Caco-2 (cell line): ENCODE measurements at regions not wholly inside any gene's neighbourhood (a gene's known extent, or its start where the extent isn't known, plus 50 kb on each side); places are given as distances from the start of the nearest gene placed in this dataset.

Source experiments
- BruUV-seq: library from RNA; stranded (reverse); fragments of 400-500 nt; replicated peaks from 2 replicates; lab custom pipeline; 2021; lab: Mats Ljungman, UMichigan
- CTCF ChIA-PET: fragments of 300-600 bp; sonication (Branson Sonifier 250); formaldehyde crosslinking; loops from one replicate; lab custom pipeline; 2022; ENCODE audit warnings: antibody characterized with exemption; lab: Charles Lee
- POLR2A ChIA-PET: fragments of 300-600 bp; sonication (Branson Sonifier 250); formaldehyde crosslinking; loops from one replicate; lab custom pipeline; 2022; ENCODE audit warnings: antibody characterized with exemption; lab: Charles Lee
- DNase-seq, 2 experiments: peaks; one replicate each; pipeline versions ENCODE4 v3.0.0 to v3.0.0-alpha.2; 2020 to 2022
- H3K27me3 ChIP-seq: replicated peaks from 2 replicates; pipeline ENCODE4 v1.6.0; 2011; ENCODE audit warnings: low read length; ENCODE audit not compliant: control insufficient read depth, insufficient read depth
- H3K36me3 ChIP-seq: 2 replicates; pipeline ENCODE4 v1.5.1; 2011; ENCODE audit warnings: low read length; ENCODE audit not compliant: control insufficient read depth, insufficient read depth
- H3K4me1 ChIP-seq: fragments of 250-450 bp; sonication (Bioruptor Pico); 2 replicates; pipeline ENCODE4 v1.5.1; 2020; ENCODE audit warnings: mild to moderate bottlenecking
- H3K4me3 ChIP-seq: 2 replicates; pipeline ENCODE4 v1.5.1; 2011; ENCODE audit warnings: low read depth, mild to moderate bottlenecking, control low read depth, low read length
- H3K9me3 ChIP-seq: fragments of 250-450 bp; sonication (Bioruptor Pico); 2 replicates; pipeline ENCODE4 v1.5.1; 2020; ENCODE audit warnings: mild to moderate bottlenecking, moderate library complexity
- H3K27ac Mint-ChIP-seq: one replicate; pipeline ENCODE4 v1.8.0; 2022; ENCODE audit warnings: mixed read lengths; ENCODE audit not compliant: unreplicated experiment
- H3K27me3 Mint-ChIP-seq: one replicate; pipeline ENCODE4 v1.8.0; 2022; ENCODE audit warnings: mixed read lengths; ENCODE audit not compliant: insufficient read depth, unreplicated experiment
- H3K36me3 Mint-ChIP-seq: one replicate; pipeline ENCODE4 v1.8.0; 2022; ENCODE audit warnings: mild to moderate bottlenecking, mixed read lengths; ENCODE audit not compliant: insufficient read depth, unreplicated experiment
- H3K4me1 Mint-ChIP-seq: one replicate; pipeline ENCODE4 v1.8.0; 2022; ENCODE audit warnings: low read depth, mixed read lengths; ENCODE audit not compliant: unreplicated experiment
- H3K4me3 Mint-ChIP-seq: one replicate; pipeline ENCODE4 v1.8.0; 2022; ENCODE audit warnings: mild to moderate bottlenecking, moderate library complexity, mixed read lengths; ENCODE audit not compliant: unreplicated experiment
- H3K9me3 Mint-ChIP-seq: one replicate; pipeline ENCODE4 v1.8.0; 2022; ENCODE audit warnings: mixed read lengths; ENCODE audit not compliant: unreplicated experiment
- intact Hi-C: fragments of 100-400 bp; cut with micrococcal nuclease; formaldehyde crosslinking; loops from one replicate; pipeline ENCODE4 v1.10.0; 2022; ENCODE audit not compliant: unreplicated experiment
- TF ChIP-seq, protein P1 (sequence below), 2 experiments: fragments of 200-600 bp in 1 of 2; IDR thresholded peaks; 1 replicate in 1 of 2; 2 replicates in 1 of 2; pipeline versions ENCODE4 v1.5.1 to v1.8.0; 2011 to 2022; ENCODE audit warnings: antibody characterized with exemption in 1 of 2, control low read depth in 1 of 2, inconsistent platforms in 1 of 2, low read depth in 1 of 2, low read length in 1 of 2, mild to moderate bottlenecking in 1 of 2, moderate library complexity in 1 of 2; ENCODE audit not compliant: insufficient read depth in 1 of 2, severe bottlenecking in 1 of 2, unreplicated experiment in 1 of 2

DNA sequence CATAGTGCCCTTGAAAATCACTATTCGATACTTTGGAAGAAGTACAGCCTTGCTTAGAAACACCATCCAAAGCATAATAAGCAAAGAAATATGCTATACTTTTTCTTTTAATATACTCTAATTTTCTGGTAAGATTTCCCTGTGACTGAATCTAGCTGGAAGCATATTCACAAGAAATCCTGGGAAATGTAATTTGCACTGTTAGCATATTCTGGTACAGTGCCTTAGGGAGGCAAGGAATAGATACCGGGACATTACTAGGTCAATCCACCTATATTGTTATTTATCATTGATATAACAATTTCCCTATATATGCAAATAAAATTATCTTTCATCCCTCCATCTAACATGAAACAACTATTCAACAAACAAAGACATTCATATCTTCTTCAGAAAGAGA is 1131.3 kb upstream of the PRR20A start:
- no peaks in the 10 kb centered on the region for H3K9me3 Mint-ChIP-seq
- no peaks in the 10 kb centered on the region for H3K36me3 Mint-ChIP-seq
- H3K9me3 ChIP-seq, result no peaks in the 10 kb centered on the region
- intact Hi-C loops, result no loop called here
- ChIA-PET POLR2A (no interaction called here), CTCF (no interaction called here)
- H3K27ac Mint-ChIP-seq, result no peak overlapping the region
- H3K4me1 ChIP-seq, result no peaks in the 10 kb centered on the region
- BruUV-seq, result no TSS peak
- no peaks in the 10 kb centered on the region for H3K27me3 ChIP-seq
- no peaks in the 10 kb centered on the region for H3K4me1 Mint-ChIP-seq
- no peaks in the 10 kb centered on the region for H3K27me3 Mint-ChIP-seq
- H3K4me3 ChIP-seq, result no peak overlapping the region
- no peak overlapping the region for H3K4me3 Mint-ChIP-seq
- TF ChIP-seq, protein P1, sequence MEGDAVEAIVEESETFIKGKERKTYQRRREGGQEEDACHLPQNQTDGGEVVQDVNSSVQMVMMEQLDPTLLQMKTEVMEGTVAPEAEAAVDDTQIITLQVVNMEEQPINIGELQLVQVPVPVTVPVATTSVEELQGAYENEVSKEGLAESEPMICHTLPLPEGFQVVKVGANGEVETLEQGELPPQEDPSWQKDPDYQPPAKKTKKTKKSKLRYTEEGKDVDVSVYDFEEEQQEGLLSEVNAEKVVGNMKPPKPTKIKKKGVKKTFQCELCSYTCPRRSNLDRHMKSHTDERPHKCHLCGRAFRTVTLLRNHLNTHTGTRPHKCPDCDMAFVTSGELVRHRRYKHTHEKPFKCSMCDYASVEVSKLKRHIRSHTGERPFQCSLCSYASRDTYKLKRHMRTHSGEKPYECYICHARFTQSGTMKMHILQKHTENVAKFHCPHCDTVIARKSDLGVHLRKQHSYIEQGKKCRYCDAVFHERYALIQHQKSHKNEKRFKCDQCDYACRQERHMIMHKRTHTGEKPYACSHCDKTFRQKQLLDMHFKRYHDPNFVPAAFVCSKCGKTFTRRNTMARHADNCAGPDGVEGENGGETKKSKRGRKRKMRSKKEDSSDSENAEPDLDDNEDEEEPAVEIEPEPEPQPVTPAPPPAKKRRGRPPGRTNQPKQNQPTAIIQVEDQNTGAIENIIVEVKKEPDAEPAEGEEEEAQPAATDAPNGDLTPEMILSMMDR (IDR thresholded peaks at IDR 0.05; ENCODE audit: insufficient read depth in 1 of 2, low read depth in 1 of 2, low read length in 1 of 2, severe bottlenecking in 1 of 2, unreplicated experiment in 1 of 2), result no peak
- no peaks in the 10 kb centered on the region for H3K36me3 ChIP-seq
- DNase-seq, result no peak

DNA sequence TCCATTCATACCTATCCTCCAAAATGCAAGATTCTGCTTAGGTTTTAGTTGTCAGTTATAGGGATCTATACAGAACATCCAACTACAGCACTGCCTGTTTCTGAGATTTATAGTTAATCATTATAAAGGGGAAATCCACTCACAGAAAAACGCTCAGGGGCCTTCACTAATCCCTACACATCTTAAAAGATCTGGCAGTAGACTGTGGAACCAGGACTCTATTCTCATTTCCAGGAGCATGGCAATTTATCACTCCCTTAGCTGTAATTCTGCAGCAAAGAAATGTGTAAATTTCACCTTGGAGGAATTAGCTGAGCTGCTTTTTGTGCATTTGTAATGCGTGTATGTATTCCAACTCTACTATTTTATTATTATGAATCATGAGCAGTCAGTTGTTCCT is 1128.1 kb upstream of the PRR20A start:
- DNase-seq, result no peak
- H3K9me3 ChIP-seq, result no peaks in the 10 kb centered on the region
- ChIA-PET POLR2A (no interaction called here), CTCF (no interaction called here)
- intact Hi-C loops, result no loop called here
- no peaks in the 10 kb centered on the region for H3K4me1 ChIP-seq
- peaks cover 2% of the 10 kb centered on the region for H3K27me3 Mint-ChIP-seq
- H3K4me1 Mint-ChIP-seq, result no peaks in the 10 kb centered on the region
- no peaks in the 10 kb centered on the region for H3K9me3 Mint-ChIP-seq
- no peak overlapping the region for H3K4me3 ChIP-seq
- H3K36me3 Mint-ChIP-seq, result no peaks in the 10 kb centered on the region
- BruUV-seq, result no TSS peak
- no peak overlapping the region for H3K27ac Mint-ChIP-seq
- H3K4me3 Mint-ChIP-seq, result no peak overlapping the region
- TF ChIP-seq, protein P1 (IDR thresholded peaks at IDR 0.05; ENCODE audit: insufficient read depth in 1 of 2, low read depth in 1 of 2, low read length in 1 of 2, severe bottlenecking in 1 of 2, unreplicated experiment in 1 of 2), result no peak
- no peaks in the 10 kb centered on the region for H3K36me3 ChIP-seq
- H3K27me3 ChIP-seq, result no peaks in the 10 kb centered on the region

DNA sequence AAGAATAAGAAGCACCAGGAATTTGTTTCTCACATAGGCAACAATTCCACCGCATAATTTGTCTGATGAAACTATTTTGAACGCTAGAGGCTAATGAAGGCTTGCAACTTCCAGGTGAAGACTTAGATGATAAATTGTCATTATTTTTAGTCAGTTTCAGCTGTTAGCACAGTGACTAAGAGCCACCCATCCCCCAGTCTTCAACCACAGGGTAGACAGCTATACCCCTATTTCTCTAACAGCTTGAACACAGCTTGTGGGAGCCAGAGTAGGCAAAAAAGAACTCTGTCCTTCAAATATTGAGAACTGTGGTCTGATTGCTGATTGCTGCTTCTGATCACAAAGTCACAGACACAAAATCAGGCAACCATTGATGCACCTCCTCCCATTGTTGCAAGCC is 1124.8 kb upstream of the PRR20A start:
- ChIA-PET POLR2A (no interaction called here), CTCF (no interaction called here)
- no peak for DNase-seq
- Histone ChIP-seq H3K4me3 (no peak overlapping the region), H3K27me3 (no peaks in the 10 kb centered on the region), H3K4me1 (no peaks in the 10 kb centered on the region), H3K36me3 (no peaks in the 10 kb centered on the region), H3K9me3 (no peaks in the 10 kb centered on the region)
- Mint-ChIP-seq H3K36me3 (no peaks in the 10 kb centered on the region), H3K4me3 (no peak overlapping the region), H3K4me1 (no peaks in the 10 kb centered on the region), H3K9me3 (no peaks in the 10 kb centered on the region), H3K27me3 (peaks cover 6% of the 10 kb centered on the region), H3K27ac (no peak overlapping the region)
- no TSS peak for BruUV-seq
- TF ChIP-seq, protein P1 (IDR thresholded peaks at IDR 0.05; ENCODE audit: insufficient read depth in 1 of 2, low read depth in 1 of 2, low read length in 1 of 2, severe bottlenecking in 1 of 2, unreplicated experiment in 1 of 2), result no peak
- intact Hi-C loops, result no loop called here
